T-helper 2 cell (primary cell): ENCODE measurements at regions not wholly inside any gene's neighbourhood (a gene's known extent, or its start where the extent isn't known, plus 50 kb on each side); places are given as distances from the start of the nearest gene placed in this dataset.
A peak's percentile ranks its signal among the peaks of the same experiment; 100 is the strongest.
"Not testable (repeated sequence)": the region's sequence is repeated elsewhere in the genome, so short reads cannot be mapped to it uniquely, and the experiment has no call there.

Experiments
- DNase-seq, 5 experiments: peaks; one replicate each; pipeline versions ENCODE4 v3.0.0 to v3.0.0-alpha.2; 2012 to 2022

- DNase-seq, result no peak
These were observed 168.4 kb downstream of the ZIC4 start for GRCh38 chr3:147237991-147238390.

- DNase-seq, result not testable (repeated sequence)
These were observed 174.4 kb downstream of the ZIC4 start for GRCh38 chr3:147231980-147232379.

GRCh38 chr3:147231111-147231510 lies 175.2 kb downstream of the ZIC4 start:
- no peak for DNase-seq

- no peak for DNase-seq
These were observed 184.1 kb downstream of the ZIC4 start for GRCh38 chr3:147222291-147222690.

- DNase-seq, result no peak
These were observed 187.4 kb downstream of the ZIC4 start for GRCh38 chr3:147218965-147219364.

- DNase-seq, result no peak
These were observed 190.1 kb downstream of the ZIC4 start for GRCh38 chr3:147216143-147216673.

GRCh38 chr3:147215660-147216059 lies 190.7 kb downstream of the ZIC4 start:
- DNase-seq, result no peak

GRCh38 chr3:147213633-147214032 lies 192.7 kb downstream of the ZIC4 start:
- no peak for DNase-seq

GRCh38 chr3:147210676-147211075 lies 195.7 kb downstream of the ZIC4 start:
- no peak for DNase-seq

GRCh38 chr3:147201086-147201485 lies 205.3 kb downstream of the ZIC4 start:
- DNase-seq, result no peak

GRCh38 chr3:147200545-147200944 lies 205.8 kb downstream of the ZIC4 start:
- DNase-seq, result no peak

- DNase-seq, result no peak
These were observed 208.6 kb downstream of the ZIC4 start for GRCh38 chr3:147197739-147198138.

GRCh38 chr3:147195887-147196286 lies 210.5 kb downstream of the ZIC4 start:
- DNase-seq, result no peak

GRCh38 chr3:147191795-147192385 lies 214.5 kb downstream of the ZIC4 start:
- peak in 1 of 5 experiments; percentile 8 for DNase-seq

- DNase-seq, result no peak
These were observed 217.3 kb downstream of the ZIC4 start for GRCh38 chr3:147189016-147189415.

- no peak for DNase-seq
These were observed 218.7 kb downstream of the ZIC4 start for GRCh38 chr3:147187687-147188086.

- DNase-seq, result no peak
These were observed 220.6 kb downstream of the ZIC4 start for GRCh38 chr3:147185781-147186180.

- DNase-seq, result no peak
These were observed 221.5 kb downstream of the ZIC4 start for GRCh38 chr3:147184794-147185193.

- DNase-seq, result no peak
These were observed 233.1 kb downstream of the ZIC4 start for GRCh38 chr3:147173257-147173656.

- no peak for DNase-seq
These were observed 243.6 kb downstream of the ZIC4 start for GRCh38 chr3:147162743-147163142.

GRCh38 chr3:147161833-147162232 lies 244.5 kb downstream of the ZIC4 start:
- DNase-seq, result no peak

- no peak for DNase-seq
These were observed 245.4 kb downstream of the ZIC4 start for GRCh38 chr3:147160984-147161383.

- DNase-seq, result no peak
These were observed 247.2 kb downstream of the ZIC4 start for GRCh38 chr3:147159141-147159540.

- no peak for DNase-seq
These were observed 248.7 kb downstream of the ZIC4 start for GRCh38 chr3:147157631-147158030.

- not testable (repeated sequence) for DNase-seq
These were observed 251.4 kb downstream of the ZIC4 start for GRCh38 chr3:147154988-147155387.
